Small intestine (tissue), 7 donors: ENCODE measurements at regions not wholly inside any gene's neighbourhood (a gene's known extent, or its start where the extent isn't known, plus 50 kb on each side); places are given as distances from the start of the nearest gene placed in this dataset.

Experiments used
- DNase-seq, 2 donors: peaks; one replicate each; pipeline versions ENCODE4 v3.0.0 to v3.0.0-alpha.2; 2013
- FAIRE-seq: peaks from 2 replicates; lab custom pipeline; 2012; peaks lifted over from hg19 to GRCh38; lab: Jason Lieb, UNC
- H3K27ac ChIP-seq, 3 donors: one replicate each; pipeline ENCODE4 v1.5.1; 2013; ENCODE audit warnings: low read length in 2 of 3, mild to moderate bottlenecking in 2 of 3, control low read depth in 1 of 3, inconsistent platforms in 1 of 3, low read depth in 1 of 3, moderate library complexity in 1 of 3
- H3K27me3 ChIP-seq, 3 donors: one replicate each; pipeline ENCODE4 v1.6.1; 2013; ENCODE audit warnings: low read length in 3 of 3, inconsistent platforms in 1 of 3; ENCODE audit not compliant: control insufficient read depth in 3 of 3, insufficient read depth in 3 of 3
- H3K36me3 ChIP-seq, 3 donors: one replicate each; pipeline ENCODE4 v1.6.1; 2013; ENCODE audit warnings: low read length in 3 of 3, inconsistent platforms in 1 of 3, low read depth in 1 of 3, mild to moderate bottlenecking in 1 of 3, moderate library complexity in 1 of 3; ENCODE audit not compliant: control insufficient read depth in 3 of 3, insufficient read depth in 2 of 3
- H3K4me1 ChIP-seq, 3 donors: one replicate each; pipeline ENCODE4 v1.6.1; 2013; ENCODE audit warnings: low read length in 2 of 3, inconsistent platforms in 1 of 3, low read depth in 1 of 3, mild to moderate bottlenecking in 1 of 3, moderate library complexity in 1 of 3; ENCODE audit not compliant: control insufficient read depth in 3 of 3, insufficient read depth in 2 of 3
- H3K4me3 ChIP-seq, 3 donors: one replicate each; pipeline ENCODE4 v1.5.1; 2013; ENCODE audit warnings: low read length in 3 of 3, control low read depth in 1 of 3, inconsistent platforms in 1 of 3, low read depth in 1 of 3, mild to moderate bottlenecking in 1 of 3, moderate library complexity in 1 of 3
- H3K9me3 ChIP-seq, 2 donors: one replicate each; pipeline ENCODE4 v1.6.1; 2013; ENCODE audit warnings: low read depth in 1 of 2, low read length in 1 of 2; ENCODE audit not compliant: control insufficient read depth in 2 of 2, insufficient read depth in 1 of 2
- WGBS, 3 donors: extraction: QIAGEN DNeasy Blood & Tissue Kit; methylation state at CpG; one replicate each; pipeline ENCODE4 v1.1.7; 2013; 5-methylcytosine and 5-hydroxymethylcytosine counted together
- donor health status: healthy with polysubstance abuse.
- donor health status: control.
- donor health status: control.
- donor health status: Bipolar disorder and iron deficiency.
- donor health status: healthy.

GRCh38 chr19:31817971-31818797 lies 468.9 kb upstream of the TSHZ3 start:
- no peaks in the 10 kb centered on the region for H3K4me1 ChIP-seq
- H3K4me3 ChIP-seq = no peak overlapping the region
- DNase-seq (no peak), FAIRE-seq (no peak)
- H3K9me3 ChIP-seq = no peaks in the 10 kb centered on the region
- no peak overlapping the region for H3K27ac ChIP-seq
- no peaks in the 10 kb centered on the region for H3K36me3 ChIP-seq
- no peaks in the 10 kb centered on the region for H3K27me3 ChIP-seq
- WGBS, 3 donors = 59 to 73% (median 70%) methylated on average over 6 of the region's 6 CpGs

- DNase-seq = no peak
- Histone ChIP-seq H3K4me3 (no peak overlapping the region), H3K4me1 (no peaks in the 10 kb centered on the region), H3K9me3 (no peaks in the 10 kb centered on the region), H3K27me3 (no peaks in the 10 kb centered on the region), H3K36me3 (no peaks in the 10 kb centered on the region), H3K27ac (no peak overlapping the region)
- 0 to 11% (median 7%) methylated on average over 2 of the region's 2 CpGs for WGBS, 3 donors
- FAIRE-seq = no peak
These were observed 469.5 kb upstream of the TSHZ3 start for GRCh38 chr19:31818798-31819105.

- Histone ChIP-seq H3K4me3 (no peak overlapping the region), H3K36me3 (no peaks in the 10 kb centered on the region), H3K4me1 (no peaks in the 10 kb centered on the region), H3K27ac (no peak overlapping the region), H3K27me3 (no peaks in the 10 kb centered on the region), H3K9me3 (no peaks in the 10 kb centered on the region)
- no peak for DNase-seq
- FAIRE-seq = no peak
These were observed 470.6 kb upstream of the TSHZ3 start for GRCh38 chr19:31819837-31820236.

GRCh38 chr19:31821346-31821745 lies 472.1 kb upstream of the TSHZ3 start:
- no peak for FAIRE-seq
- no peak for DNase-seq
- no peaks in the 10 kb centered on the region for H3K36me3 ChIP-seq
- no peaks in the 10 kb centered on the region for H3K27me3 ChIP-seq
- no peaks in the 10 kb centered on the region for H3K4me1 ChIP-seq
- WGBS, 3 donors = 40 to 76% (median 66%) methylated on average over 2 of the region's 2 CpGs
- H3K9me3 ChIP-seq = no peaks in the 10 kb centered on the region
- no peak overlapping the region for H3K4me3 ChIP-seq
- no peak overlapping the region for H3K27ac ChIP-seq

- H3K9me3 ChIP-seq = no peaks in the 10 kb centered on the region
- no peak overlapping the region for H3K4me3 ChIP-seq
- FAIRE-seq (no peak), DNase-seq (no peak)
- 67 to 73% (median 69%) methylated on average over 7 of the region's 7 CpGs for WGBS, 3 donors
- H3K27ac ChIP-seq = no peak overlapping the region
- no peaks in the 10 kb centered on the region for H3K4me1 ChIP-seq
- no peaks in the 10 kb centered on the region for H3K27me3 ChIP-seq
- H3K36me3 ChIP-seq = no peaks in the 10 kb centered on the region
These were observed 476.2 kb upstream of the TSHZ3 start for GRCh38 chr19:31825134-31826094.

- Histone ChIP-seq H3K36me3 (no peaks in the 10 kb centered on the region), H3K4me3 (no peak overlapping the region), H3K27me3 (no peaks in the 10 kb centered on the region), H3K9me3 (no peaks in the 10 kb centered on the region), H3K4me1 (no peaks in the 10 kb centered on the region), H3K27ac (no peak overlapping the region)
- FAIRE-seq (no peak), DNase-seq (no peak)
- WGBS, 3 donors = 70 to 85% (median 71%) methylated on average over 4 of the region's 4 CpGs
These were observed 477.1 kb upstream of the TSHZ3 start for GRCh38 chr19:31826325-31826724.

GRCh38 chr19:31831421-31832175 lies 482.4 kb upstream of the TSHZ3 start:
- 63 to 65% (median 64%) methylated on average over 8 of the region's 8 CpGs for WGBS, 3 donors

GRCh38 chr19:31832176-31832548 lies 482.9 kb upstream of the TSHZ3 start:
- WGBS, 3 donors = 74 to 81% (median 75%) methylated on average over 5 of the region's 5 CpGs
- Histone ChIP-seq H3K36me3 (no peaks in the 10 kb centered on the region), H3K4me1 (no peaks in the 10 kb centered on the region), H3K9me3 (peaks cover 0 to 6% of the 10 kb centered on the region in 2 donors), H3K4me3 (no peak overlapping the region), H3K27ac (no peak overlapping the region), H3K27me3 (no peaks in the 10 kb centered on the region)
- FAIRE-seq (no peak), DNase-seq (no peak)

More at GRCh38 chr19:31831421-31832175, 482.4 kb upstream of the TSHZ3 start:
- H3K27ac ChIP-seq = no peak overlapping the region
- H3K4me3 ChIP-seq = no peak overlapping the region
- H3K36me3 ChIP-seq = no peaks in the 10 kb centered on the region
- no peaks in the 10 kb centered on the region for H3K27me3 ChIP-seq
- DNase-seq (no peak), FAIRE-seq (no peak)
- peaks cover 0 to 6% of the 10 kb centered on the region in 2 donors for H3K9me3 ChIP-seq
- H3K4me1 ChIP-seq = no peaks in the 10 kb centered on the region
